ENCODE measurements at regions not wholly inside any gene's neighbourhood (a gene's known extent, or its start where the extent isn't known, plus 50 kb on each side); places are given as distances from the start of the nearest gene placed in this dataset.
A peak's percentile ranks its signal among the peaks of the same experiment; 100 is the strongest.

DNA sequence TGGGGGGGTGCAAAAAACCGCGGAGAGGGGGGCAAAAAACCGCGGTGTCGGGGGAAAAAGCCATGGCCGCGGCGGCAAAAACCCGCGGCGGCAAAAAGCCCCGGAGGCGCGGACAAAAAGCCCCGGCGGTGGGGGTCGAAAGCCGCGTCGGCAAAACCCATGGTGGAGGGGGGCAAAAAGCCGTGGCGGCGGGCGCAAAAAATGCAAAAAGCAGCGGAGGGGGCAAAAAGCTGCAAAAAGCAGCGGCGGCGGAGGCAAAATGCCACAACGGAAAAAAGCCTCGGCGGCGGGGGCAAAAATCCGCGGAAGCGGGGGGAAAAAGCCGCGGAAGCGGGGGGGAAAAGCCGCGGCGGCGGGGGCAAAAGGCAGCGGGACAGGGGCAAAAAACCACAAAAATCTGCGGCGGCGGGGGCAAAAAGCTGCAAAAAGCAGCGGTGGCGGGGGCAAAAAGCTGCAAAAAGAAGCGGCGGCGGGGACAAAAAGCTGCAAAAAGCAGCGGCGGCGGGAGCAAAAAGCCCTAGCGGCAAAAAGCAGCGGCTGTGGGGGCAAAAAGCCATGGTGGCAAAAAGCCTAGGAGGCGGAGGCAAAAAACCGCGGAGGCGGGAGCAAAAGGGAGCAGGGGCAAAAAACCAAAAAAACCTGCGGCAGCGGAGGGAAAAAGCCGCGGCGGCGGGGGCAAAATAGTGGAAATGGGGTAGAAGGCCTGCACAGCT, 418.9 kb downstream of the ZNF716 start:
- Histone ChIP-seq H3K79me2 (no peaks in the 10 kb centered on the region), H3K4me3 (ENCODE audit: low read depth, low read length) (peak overlapping the region; percentile 44), H3K4me2 (ENCODE audit: low read length) (peak overlapping the region; percentile 51), H3K36me3 (ENCODE audit: control insufficient read depth, insufficient read depth, low read length) (no peaks in the 10 kb centered on the region), H3K9ac (no peak overlapping the region), H3K27me3 (ENCODE audit: control insufficient read depth, insufficient read depth, low read length) (no peaks in the 10 kb centered on the region), H3K27ac (no peak overlapping the region), H3K9me3 (ENCODE audit: control insufficient read depth, low read length) (no peaks in the 10 kb centered on the region), H2AFZ (no peak overlapping the region), H3K4me1 (no peaks in the 10 kb centered on the region)
- TF ChIP-seq, protein P1, sequence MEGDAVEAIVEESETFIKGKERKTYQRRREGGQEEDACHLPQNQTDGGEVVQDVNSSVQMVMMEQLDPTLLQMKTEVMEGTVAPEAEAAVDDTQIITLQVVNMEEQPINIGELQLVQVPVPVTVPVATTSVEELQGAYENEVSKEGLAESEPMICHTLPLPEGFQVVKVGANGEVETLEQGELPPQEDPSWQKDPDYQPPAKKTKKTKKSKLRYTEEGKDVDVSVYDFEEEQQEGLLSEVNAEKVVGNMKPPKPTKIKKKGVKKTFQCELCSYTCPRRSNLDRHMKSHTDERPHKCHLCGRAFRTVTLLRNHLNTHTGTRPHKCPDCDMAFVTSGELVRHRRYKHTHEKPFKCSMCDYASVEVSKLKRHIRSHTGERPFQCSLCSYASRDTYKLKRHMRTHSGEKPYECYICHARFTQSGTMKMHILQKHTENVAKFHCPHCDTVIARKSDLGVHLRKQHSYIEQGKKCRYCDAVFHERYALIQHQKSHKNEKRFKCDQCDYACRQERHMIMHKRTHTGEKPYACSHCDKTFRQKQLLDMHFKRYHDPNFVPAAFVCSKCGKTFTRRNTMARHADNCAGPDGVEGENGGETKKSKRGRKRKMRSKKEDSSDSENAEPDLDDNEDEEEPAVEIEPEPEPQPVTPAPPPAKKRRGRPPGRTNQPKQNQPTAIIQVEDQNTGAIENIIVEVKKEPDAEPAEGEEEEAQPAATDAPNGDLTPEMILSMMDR (IDR thresholded peaks at IDR 0.05) = no peak

All from parathyroid adenoma (tissue), 2 donors.